H9 (cell line): ENCODE measurements at regions not wholly inside any gene's neighbourhood (a gene's known extent, or its start where the extent isn't known, plus 50 kb on each side); places are given as distances from the start of the nearest gene placed in this dataset.

ENCODE experiments used
- DNase-seq: peaks from one replicate; pipeline ENCODE4 v3.0.0-alpha.2; 2017
- H2AFZ ChIP-seq: one replicate; pipeline ENCODE4 v1.6.1; 2013; ENCODE audit warnings: mild to moderate bottlenecking, low read length, control low read depth, moderate library complexity
- H2AK5ac ChIP-seq: 2 replicates; pipeline ENCODE4 v1.6.1; 2013; ENCODE audit warnings: low read length, control low read depth, mixed read lengths; ENCODE audit not compliant: insufficient read length
- H2BK120ac ChIP-seq: one replicate; pipeline ENCODE4 v1.6.1; 2013; ENCODE audit warnings: low read depth, mild to moderate bottlenecking, low read length, control low read depth, inconsistent platforms; ENCODE audit not compliant: poor library complexity, severe bottlenecking
- H2BK12ac ChIP-seq: 2 replicates; pipeline ENCODE4 v1.6.1; 2013; ENCODE audit warnings: low read length, control low read depth, mixed read lengths, low read depth; ENCODE audit not compliant: insufficient read length
- H2BK15ac ChIP-seq: 2 replicates; pipeline ENCODE4 v1.6.1; 2013; ENCODE audit warnings: low read depth, low read length, control low read depth
- H2BK20ac ChIP-seq: one replicate; pipeline ENCODE4 v1.6.1; 2013; ENCODE audit warnings: low read depth, mild to moderate bottlenecking, low read length, control low read depth, inconsistent platforms; ENCODE audit not compliant: poor library complexity, severe bottlenecking
- H2BK5ac ChIP-seq: 2 replicates; pipeline ENCODE4 v1.6.1; 2013; ENCODE audit warnings: low read length, control low read depth, mixed read lengths; ENCODE audit not compliant: insufficient read length
- H3K14ac ChIP-seq: 2 replicates; pipeline ENCODE4 v1.6.1; 2013; ENCODE audit warnings: low read length, control low read depth; ENCODE audit not compliant: insufficient read depth
- H3K18ac ChIP-seq: 2 replicates; pipeline ENCODE4 v1.6.1; 2013; ENCODE audit warnings: low read depth, mild to moderate bottlenecking, mixed read lengths, low read length, control low read depth; ENCODE audit not compliant: insufficient read length
- H3K23ac ChIP-seq: 2 replicates; pipeline ENCODE4 v1.6.1; 2013; ENCODE audit warnings: low read length, control low read depth, mixed read lengths, low read depth; ENCODE audit not compliant: insufficient read length
- H3K23me2 ChIP-seq: 2 replicates; pipeline ENCODE4 v1.6.1; 2013; ENCODE audit warnings: low read depth, mild to moderate bottlenecking, mixed read lengths, low read length, control low read depth; ENCODE audit not compliant: insufficient read length, poor library complexity, severe bottlenecking
- H3K27ac ChIP-seq: 2 replicates; pipeline ENCODE4 v1.5.1; 2013; ENCODE audit warnings: low read length, control low read depth, mixed read lengths, low read depth; ENCODE audit not compliant: insufficient read length
- H3K27me3 ChIP-seq: 2 replicates; pipeline ENCODE4 v1.6.1; 2013; ENCODE audit warnings: low read length, control low read depth, inconsistent platforms; ENCODE audit not compliant: insufficient read depth
- H3K4ac ChIP-seq: 2 replicates; pipeline ENCODE4 v1.6.1; 2013; ENCODE audit warnings: low read depth, mild to moderate bottlenecking, control low read depth, inconsistent platforms, low read length, moderate library complexity
- H3K4me1 ChIP-seq: 2 replicates; pipeline ENCODE4 v1.6.1; 2013; ENCODE audit warnings: low read length, control low read depth, inconsistent platforms; ENCODE audit not compliant: insufficient read depth
- H3K4me2 ChIP-seq: 2 replicates; pipeline ENCODE4 v1.6.1; 2013; ENCODE audit warnings: low read length, control low read depth, mixed read lengths; ENCODE audit not compliant: insufficient read length, insufficient read depth
- H3K56ac ChIP-seq: 2 replicates; pipeline ENCODE4 v1.6.1; 2013; ENCODE audit warnings: low read depth, mild to moderate bottlenecking, mixed read lengths, low read length, control low read depth; ENCODE audit not compliant: insufficient read length
- H3K79me1 ChIP-seq: 2 replicates; pipeline ENCODE4 v1.6.1; 2013; ENCODE audit warnings: low read depth, mild to moderate bottlenecking, moderate library complexity, low read length, control low read depth, inconsistent platforms; ENCODE audit not compliant: insufficient read depth, poor library complexity, severe bottlenecking
- H3K79me2 ChIP-seq: 2 replicates; pipeline ENCODE4 v1.6.1; 2013; ENCODE audit warnings: low read length, control low read depth, inconsistent platforms; ENCODE audit not compliant: insufficient read depth
- H3K9ac ChIP-seq: 2 replicates; pipeline ENCODE4 v1.6.1; 2013; ENCODE audit warnings: low read length, control low read depth, mixed read lengths; ENCODE audit not compliant: insufficient read length; ENCODE audit errors: extremely low read depth
- H3K9me3 ChIP-seq: one replicate; pipeline ENCODE4 v1.6.1; 2013; ENCODE audit warnings: low read depth, low read length, inconsistent platforms; ENCODE audit not compliant: control insufficient read depth
- H3T11ph ChIP-seq: one replicate; pipeline ENCODE4 v1.6.1; 2013; ENCODE audit warnings: mild to moderate bottlenecking, low read length, control low read depth, inconsistent platforms
- H4K20me1 ChIP-seq: one replicate; pipeline ENCODE4 v1.6.1; 2013; ENCODE audit not compliant: control insufficient read depth, insufficient read length, insufficient read depth
- H4K5ac ChIP-seq: 2 replicates; pipeline ENCODE4 v1.6.1; 2013; ENCODE audit warnings: low read depth, mild to moderate bottlenecking, mixed read lengths, low read length, control low read depth; ENCODE audit not compliant: insufficient read length
- H4K8ac ChIP-seq: replicated peaks from 2 replicates; pipeline ENCODE4 v1.6.1; 2013; ENCODE audit warnings: low read length, control low read depth, mixed read lengths, low read depth; ENCODE audit not compliant: insufficient read length
- H4K91ac ChIP-seq: 2 replicates; pipeline ENCODE4 v1.6.1; 2013; ENCODE audit warnings: low read depth, mild to moderate bottlenecking, moderate library complexity, mixed read lengths, low read length, control low read depth; ENCODE audit not compliant: insufficient read length
- H3K27ac Mint-ChIP-seq, 3 experiments: 2 replicates in 2 of 3; 3 replicates in 1 of 3; pipeline ENCODE4 v1.8.0; 2020 to 2021; ENCODE audit warnings: mixed read lengths in 3 of 3, mild to moderate bottlenecking in 1 of 3, moderate library complexity in 1 of 3
- H3K27me3 Mint-ChIP-seq: 2 replicates; pipeline ENCODE4 v1.8.0; 2021; ENCODE audit warnings: low read depth, mild to moderate bottlenecking, moderate library complexity, mixed read lengths
- H3K36me3 Mint-ChIP-seq, 3 experiments: 2 replicates in 2 of 3; 3 replicates in 1 of 3; pipeline ENCODE4 v1.8.0; 2020 to 2021; ENCODE audit warnings: low read depth in 3 of 3, mixed read lengths in 3 of 3; ENCODE audit not compliant: insufficient read depth in 1 of 3
- H3K4me1 Mint-ChIP-seq, 2 experiments: 2 replicates each; pipeline ENCODE4 v1.8.0; 2020; ENCODE audit warnings: mixed read lengths in 2 of 2
- H3K4me3 Mint-ChIP-seq, 2 experiments: 2 replicates in 1 of 2; 3 replicates in 1 of 2; pipeline ENCODE4 v1.8.0; 2020 to 2021; ENCODE audit warnings: mild to moderate bottlenecking in 2 of 2, mixed read lengths in 2 of 2, moderate library complexity in 1 of 2
- H3K9me3 Mint-ChIP-seq, 2 experiments: 2 replicates in 1 of 2; 3 replicates in 1 of 2; pipeline ENCODE4 v1.8.0; 2020; ENCODE audit warnings: mild to moderate bottlenecking in 2 of 2, mixed read lengths in 2 of 2, moderate library complexity in 1 of 2
- WGBS: extraction: QIAGEN DNeasy Blood & Tissue Kit; methylation state at CpG from one replicate; pipeline ENCODE4 v1.1.7; 2013; ENCODE audit warnings: missing lambda C conversion rate, low lambda C conversion rate, mixed read lengths; ENCODE audit not compliant: insufficient read length; ENCODE audit errors: extremely low coverage; 5-methylcytosine and 5-hydroxymethylcytosine counted together
- TF ChIP-seq, protein P1 (sequence below): fragments of 200-600 bp; sonication (generic); conservative IDR thresholded peaks from 3 replicates; pipeline ENCODE4 v1.8.0; 2021; ENCODE audit warnings: antibody characterized with exemption, mild to moderate bottlenecking

DNA sequence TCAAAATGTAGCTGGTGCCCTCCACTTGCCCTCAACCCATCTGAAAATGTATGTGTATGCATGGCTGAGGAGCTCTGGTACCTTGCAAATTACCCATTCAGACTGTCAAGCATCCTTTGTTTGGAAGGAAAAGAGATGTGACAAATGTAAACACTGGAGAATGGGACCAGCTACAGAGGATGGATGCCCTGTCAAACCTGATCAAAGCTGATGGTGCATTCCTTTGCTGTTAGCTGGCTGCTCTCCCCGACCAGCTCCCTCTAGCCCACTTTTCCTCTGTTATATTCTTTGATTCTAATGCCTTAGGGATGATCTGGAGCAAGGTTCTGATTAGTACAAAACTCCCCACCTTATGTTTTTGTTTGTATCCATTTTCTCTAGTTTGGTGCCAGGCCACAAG lies 310.3 kb downstream of the C12orf75 start:
- Histone ChIP-seq H2BK5ac (no peak overlapping the region), H3K56ac (no peak overlapping the region), H3K79me1 (no peaks in the 10 kb centered on the region), H3K23ac (no peak overlapping the region), H3K9me3 (no peaks in the 10 kb centered on the region), H3K4ac (no peak overlapping the region), H2AFZ (no peak overlapping the region), H3T11ph (no peak overlapping the region), H2BK15ac (no peak overlapping the region), H3K27me3 (no peaks in the 10 kb centered on the region), H4K91ac (no peak overlapping the region), H3K14ac (no peak overlapping the region), H4K5ac (no peak overlapping the region), H2BK120ac (no peak overlapping the region), H3K27ac (no peak overlapping the region), H2BK12ac (no peak overlapping the region), H3K18ac (no peak overlapping the region), H3K4me2 (no peak overlapping the region), H3K79me2 (no peaks in the 10 kb centered on the region), H4K8ac (no peak overlapping the region), H3K23me2 (no peaks in the 10 kb centered on the region), H3K4me1 (no peaks in the 10 kb centered on the region), H3K9ac (no peak overlapping the region), H2BK20ac (no peak overlapping the region), H4K20me1 (no peaks in the 10 kb centered on the region), H2AK5ac (no peak overlapping the region)
- Mint-ChIP-seq H3K27ac (no peak overlapping the region), H3K4me1 (peaks cover 4 to 15% of the 10 kb centered on the region in 2 experiments), H3K4me3 (no peak overlapping the region), H3K27me3 (peaks cover 2% of the 10 kb centered on the region), H3K36me3 (peaks cover 5 to 29% (median 21%) of the 10 kb centered on the region in 3 experiments), H3K9me3 (peaks cover 23 to 26% of the 10 kb centered on the region in 2 experiments)
- TF ChIP-seq, protein P1, sequence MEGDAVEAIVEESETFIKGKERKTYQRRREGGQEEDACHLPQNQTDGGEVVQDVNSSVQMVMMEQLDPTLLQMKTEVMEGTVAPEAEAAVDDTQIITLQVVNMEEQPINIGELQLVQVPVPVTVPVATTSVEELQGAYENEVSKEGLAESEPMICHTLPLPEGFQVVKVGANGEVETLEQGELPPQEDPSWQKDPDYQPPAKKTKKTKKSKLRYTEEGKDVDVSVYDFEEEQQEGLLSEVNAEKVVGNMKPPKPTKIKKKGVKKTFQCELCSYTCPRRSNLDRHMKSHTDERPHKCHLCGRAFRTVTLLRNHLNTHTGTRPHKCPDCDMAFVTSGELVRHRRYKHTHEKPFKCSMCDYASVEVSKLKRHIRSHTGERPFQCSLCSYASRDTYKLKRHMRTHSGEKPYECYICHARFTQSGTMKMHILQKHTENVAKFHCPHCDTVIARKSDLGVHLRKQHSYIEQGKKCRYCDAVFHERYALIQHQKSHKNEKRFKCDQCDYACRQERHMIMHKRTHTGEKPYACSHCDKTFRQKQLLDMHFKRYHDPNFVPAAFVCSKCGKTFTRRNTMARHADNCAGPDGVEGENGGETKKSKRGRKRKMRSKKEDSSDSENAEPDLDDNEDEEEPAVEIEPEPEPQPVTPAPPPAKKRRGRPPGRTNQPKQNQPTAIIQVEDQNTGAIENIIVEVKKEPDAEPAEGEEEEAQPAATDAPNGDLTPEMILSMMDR = no peak
- DNase-seq = no peak
- no CpG with 5 or more reads among the region's 1 CpG for WGBS
